Activated CD8-positive, alpha-beta memory T cell treated with anti-CD3 and anti-CD28 coated beads, Interleukin-2, amount 10 ng/mL, durations not matched to agents 7 days and 5 days (primary cell): ENCODE measurements at regions not wholly inside any gene's neighbourhood (a gene's known extent, or its start where the extent isn't known, plus 50 kb on each side); places are given as distances from the start of the nearest gene placed in this dataset.
"Not testable (repeated sequence)": the region's sequence is repeated elsewhere in the genome, so short reads cannot be mapped to it uniquely, and the experiment has no call there.

ENCODE experiments used
- ATAC-seq: fragments of 150-1000 bp; cut with Tn5 transposase; one replicate; pipeline ENCODE4 v1.10.0; 2021; ENCODE audit warnings: moderate library complexity
- CTCF ChIA-PET: fragments of 350-600 bp; sonication (Branson Sonifier 250); formaldehyde crosslinking; loops from one replicate; lab custom pipeline; 2021; ENCODE audit warnings: antibody characterized with exemption; lab: Charles Lee
- DNase-seq: peaks from one replicate; pipeline ENCODE4 v3.0.0-alpha.2; 2020
- H3K27ac Mint-ChIP-seq: one replicate; pipeline ENCODE4 v1.8.0; 2021; ENCODE audit warnings: mild to moderate bottlenecking, mixed read lengths
- H3K27me3 Mint-ChIP-seq: one replicate; pipeline ENCODE4 v1.8.0; 2021; ENCODE audit warnings: mixed read lengths
- H3K36me3 Mint-ChIP-seq: one replicate; pipeline ENCODE4 v1.8.0; 2021; ENCODE audit warnings: mild to moderate bottlenecking, mixed read lengths
- H3K4me1 Mint-ChIP-seq: one replicate; pipeline ENCODE4 v1.8.0; 2021; ENCODE audit warnings: mixed read lengths
- H3K4me3 Mint-ChIP-seq: one replicate; pipeline ENCODE4 v1.8.0; 2021; ENCODE audit warnings: mild to moderate bottlenecking, moderate library complexity, mixed read lengths
- H3K9me3 Mint-ChIP-seq: one replicate; pipeline ENCODE4 v1.8.0; 2022; ENCODE audit warnings: low read depth, mixed read lengths

- CTCF ChIA-PET: no interaction called here
- ATAC-seq (no peak), DNase-seq (no peak)
- Mint-ChIP-seq H3K9me3 (peaks cover 16% of the 10 kb centered on the region), H3K4me1 (no peaks in the 10 kb centered on the region), H3K4me3 (no peak overlapping the region), H3K36me3 (no peaks in the 10 kb centered on the region), H3K27ac (no peak overlapping the region), H3K27me3 (no peaks in the 10 kb centered on the region)
Observed at GRCh38 chr7:70887186-70887585, 244.8 kb upstream of the GALNT17 start.

GRCh38 chr7:70890147-70890969 lies 241.6 kb upstream of the GALNT17 start:
- no peak overlapping the region for H3K27ac Mint-ChIP-seq
- CTCF ChIA-PET: no interaction called here
- ATAC-seq (no peak), DNase-seq (no peak)
- peaks cover 15% of the 10 kb centered on the region for H3K9me3 Mint-ChIP-seq
- no peaks in the 10 kb centered on the region for H3K4me1 Mint-ChIP-seq
- H3K4me3 Mint-ChIP-seq: no peak overlapping the region
- H3K36me3 Mint-ChIP-seq: no peaks in the 10 kb centered on the region
- no peaks in the 10 kb centered on the region for H3K27me3 Mint-ChIP-seq

- Mint-ChIP-seq H3K27me3 (no peaks in the 10 kb centered on the region), H3K4me3 (no peak overlapping the region), H3K27ac (no peak overlapping the region), H3K9me3 (peaks cover 15% of the 10 kb centered on the region), H3K36me3 (no peaks in the 10 kb centered on the region), H3K4me1 (no peaks in the 10 kb centered on the region)
- DNase-seq: no peak
- CTCF ChIA-PET: no interaction called here
- ATAC-seq: no peak
Observed at GRCh38 chr7:70893422-70893821, 238.5 kb upstream of the GALNT17 start.

GRCh38 chr7:70893971-70894715 lies 237.8 kb upstream of the GALNT17 start:
- DNase-seq (no peak), ATAC-seq (no peak)
- no peaks in the 10 kb centered on the region for H3K27me3 Mint-ChIP-seq
- H3K27ac Mint-ChIP-seq: no peak overlapping the region
- H3K9me3 Mint-ChIP-seq: peaks cover 15% of the 10 kb centered on the region
- H3K4me3 Mint-ChIP-seq: no peak overlapping the region
- H3K36me3 Mint-ChIP-seq: no peaks in the 10 kb centered on the region
- H3K4me1 Mint-ChIP-seq: no peaks in the 10 kb centered on the region
- CTCF ChIA-PET: no interaction called here

- CTCF ChIA-PET: no interaction called here
- ATAC-seq: no peak
- H3K27me3 Mint-ChIP-seq: no peaks in the 10 kb centered on the region
- H3K4me3 Mint-ChIP-seq: no peak overlapping the region
- H3K9me3 Mint-ChIP-seq: peaks cover 10% of the 10 kb centered on the region
- H3K4me1 Mint-ChIP-seq: no peaks in the 10 kb centered on the region
- no peaks in the 10 kb centered on the region for H3K36me3 Mint-ChIP-seq
- no peak overlapping the region for H3K27ac Mint-ChIP-seq
- DNase-seq: no peak
Observed at GRCh38 chr7:70894799-70895198, 237.1 kb upstream of the GALNT17 start.

- H3K27ac Mint-ChIP-seq, H3K4me1 Mint-ChIP-seq, H3K4me3 Mint-ChIP-seq, H3K27me3 Mint-ChIP-seq, ATAC-seq, H3K36me3 Mint-ChIP-seq, H3K9me3 Mint-ChIP-seq, CTCF ChIA-PET, DNase-seq: not testable (repeated sequence)
Observed at GRCh38 chr7:70895337-70896200, 236.4 kb upstream of the GALNT17 start.

- Mint-ChIP-seq H3K27me3 (no peaks in the 10 kb centered on the region), H3K9me3 (peaks cover 11% of the 10 kb centered on the region), H3K4me1 (no peaks in the 10 kb centered on the region), H3K27ac (no peak overlapping the region), H3K36me3 (no peaks in the 10 kb centered on the region), H3K4me3 (no peak overlapping the region)
- no peak for DNase-seq
- CTCF ChIA-PET: no interaction called here
- ATAC-seq: no peak
Observed at GRCh38 chr7:70907259-70908247, 224.4 kb upstream of the GALNT17 start.

GRCh38 chr7:70913924-70914323 lies 218.0 kb upstream of the GALNT17 start:
- Mint-ChIP-seq H3K27me3 (no peaks in the 10 kb centered on the region), H3K4me1 (no peaks in the 10 kb centered on the region), H3K9me3 (no peaks in the 10 kb centered on the region), H3K36me3 (no peaks in the 10 kb centered on the region), H3K27ac (no peak overlapping the region), H3K4me3 (no peak overlapping the region)
- DNase-seq: no peak
- CTCF ChIA-PET: no interaction called here
- no peak for ATAC-seq

- ATAC-seq: no peak
- CTCF ChIA-PET: no interaction called here
- Mint-ChIP-seq H3K4me3 (no peak overlapping the region), H3K9me3 (no peaks in the 10 kb centered on the region), H3K27me3 (no peaks in the 10 kb centered on the region), H3K4me1 (no peaks in the 10 kb centered on the region), H3K27ac (no peak overlapping the region), H3K36me3 (no peaks in the 10 kb centered on the region)
- no peak for DNase-seq
Observed at GRCh38 chr7:70915067-70915466, 216.9 kb upstream of the GALNT17 start.

GRCh38 chr7:70919481-70920073 lies 212.4 kb upstream of the GALNT17 start:
- CTCF ChIA-PET: no interaction called here
- Mint-ChIP-seq H3K4me3 (no peak overlapping the region), H3K36me3 (no peaks in the 10 kb centered on the region), H3K9me3 (peaks cover 2% of the 10 kb centered on the region), H3K27me3 (no peaks in the 10 kb centered on the region), H3K27ac (no peak overlapping the region), H3K4me1 (no peaks in the 10 kb centered on the region)
- ATAC-seq (no peak), DNase-seq (no peak)

- H3K4me3 Mint-ChIP-seq: no peak overlapping the region
- CTCF ChIA-PET: interaction anchor here (1.8 kb wide), 1 partner anchor 11 kb away, joined by 4 read pairs; no protein-coding TSS in a partner anchor
Observed at GRCh38 chr7:70920876-70921275, 211.1 kb upstream of the GALNT17 start.

GRCh38 chr7:70923181-70923845 lies 208.6 kb upstream of the GALNT17 start:
- no peak for ATAC-seq
- Mint-ChIP-seq H3K27me3 (no peaks in the 10 kb centered on the region), H3K4me1 (no peaks in the 10 kb centered on the region), H3K36me3 (no peaks in the 10 kb centered on the region), H3K27ac (no peak overlapping the region), H3K4me3 (no peak overlapping the region), H3K9me3 (peaks cover 7% of the 10 kb centered on the region)
- CTCF ChIA-PET: no interaction called here
- DNase-seq: no peak

More at GRCh38 chr7:70920876-70921275, 211.1 kb upstream of the GALNT17 start:
- Mint-ChIP-seq H3K36me3 (no peaks in the 10 kb centered on the region), H3K9me3 (peaks cover 2% of the 10 kb centered on the region), H3K4me1 (no peaks in the 10 kb centered on the region), H3K27me3 (no peaks in the 10 kb centered on the region), H3K27ac (no peak overlapping the region)
- DNase-seq (no peak), ATAC-seq (no peak)
